DND-41 (cell line): ENCODE measurements at regions not wholly inside any gene's neighbourhood (a gene's known extent, or its start where the extent isn't known, plus 50 kb on each side); places are given as distances from the start of the nearest gene placed in this dataset.

Experiments used
- ATAC-seq: fragments of 200-7000 bp; cut with Tn5 transposase; 3 replicates; pipeline ENCODE4 v1.9.1; 2021; ENCODE audit warnings: low read depth; ENCODE audit not compliant: insufficient read depth
- DNase-seq: peaks from one replicate; pipeline ENCODE4 v3.0.0-alpha.2; 2020
- H2AFZ ChIP-seq: 2 replicates; pipeline ENCODE4 v1.6.0; 2012; ENCODE audit warnings: low read depth, low read length
- H3K27ac ChIP-seq: 2 replicates; pipeline ENCODE4 v1.5.1; 2012; ENCODE audit warnings: low read length, inconsistent platforms
- H3K27me3 ChIP-seq: fragments of 200-600 bp; sonication (generic); 2 replicates; pipeline ENCODE4 v1.6.0; 2012; ENCODE audit warnings: low read length, mild to moderate bottlenecking, inconsistent platforms; ENCODE audit not compliant: insufficient read depth, poor library complexity
- H3K36me3 ChIP-seq: 2 replicates; pipeline ENCODE4 v1.5.1; 2012; ENCODE audit warnings: low read length, inconsistent platforms; ENCODE audit not compliant: insufficient read depth
- H3K4me1 ChIP-seq: 2 replicates; pipeline ENCODE4 v1.5.1; 2012; ENCODE audit warnings: mild to moderate bottlenecking, low read length; ENCODE audit not compliant: insufficient read depth
- H3K4me2 ChIP-seq: 2 replicates; pipeline ENCODE4 v1.6.0; 2012; ENCODE audit warnings: mild to moderate bottlenecking, moderate library complexity, low read length, inconsistent platforms; ENCODE audit not compliant: insufficient read depth
- H3K4me3 ChIP-seq, 2 experiments: fragments of 200-600 bp in 1 of 2; shearing (Covaris generic) in 1 of 2; 2 replicates each; pipeline ENCODE4 v1.5.1; 2012 to 2016; ENCODE audit warnings: inconsistent platforms in 2 of 2, low read length in 2 of 2, mild to moderate bottlenecking in 2 of 2, low read depth in 1 of 2, moderate library complexity in 1 of 2
- H3K79me2 ChIP-seq: 2 replicates; pipeline ENCODE4 v1.6.0; 2012; ENCODE audit warnings: low read length, inconsistent platforms; ENCODE audit not compliant: insufficient read depth
- H3K9ac ChIP-seq: 2 replicates; pipeline ENCODE4 v1.6.0; 2012; ENCODE audit warnings: low read depth, mild to moderate bottlenecking, inconsistent platforms, low read length, moderate library complexity
- H3K9me3 ChIP-seq: 2 replicates; pipeline ENCODE4 v1.5.1; 2012; ENCODE audit warnings: low read length, moderate library complexity, mild to moderate bottlenecking, inconsistent platforms; ENCODE audit not compliant: insufficient read depth, severe bottlenecking
- H4K20me1 ChIP-seq: 2 replicates; pipeline ENCODE4 v1.6.0; 2012; ENCODE audit warnings: low read length; ENCODE audit not compliant: insufficient read depth
- EZH2 ChIP-seq: IDR thresholded peaks from 3 replicates; pipeline ENCODE4 v1.6.1; 2012; ENCODE audit warnings: borderline replicate concordance, low read depth, mild to moderate bottlenecking, moderate library complexity, low read length, inconsistent platforms; ENCODE audit not compliant: severe bottlenecking
- TF ChIP-seq, protein P1 (sequence below): IDR thresholded peaks from 2 replicates; pipeline ENCODE4 v1.5.1; 2012; ENCODE audit warnings: borderline replicate concordance, low read length, moderate library complexity, mild to moderate bottlenecking; ENCODE audit not compliant: poor library complexity, severe bottlenecking; ENCODE audit errors: extremely low read depth

- DNase-seq (no peak), ATAC-seq (no peak)
- no peak overlapping the region for H2AFZ ChIP-seq
- no peaks in the 10 kb centered on the region for H3K79me2 ChIP-seq
- H3K4me1 ChIP-seq: no peaks in the 10 kb centered on the region
- H3K4me2 ChIP-seq: no peak overlapping the region
- H3K9me3 ChIP-seq: peaks cover 17% of the 10 kb centered on the region
- H3K27me3 ChIP-seq: no peaks in the 10 kb centered on the region
- no peaks in the 10 kb centered on the region for H4K20me1 ChIP-seq
- no peak for TF ChIP-seq EZH2
- no peaks in the 10 kb centered on the region for H3K36me3 ChIP-seq
- H3K4me3 ChIP-seq: no peak overlapping the region
- H3K27ac ChIP-seq: no peak overlapping the region
- H3K9ac ChIP-seq: no peak overlapping the region
These were observed 438.2 kb upstream of the PROK2 start for GRCh38 chr3:72223116-72223515.

DNA sequence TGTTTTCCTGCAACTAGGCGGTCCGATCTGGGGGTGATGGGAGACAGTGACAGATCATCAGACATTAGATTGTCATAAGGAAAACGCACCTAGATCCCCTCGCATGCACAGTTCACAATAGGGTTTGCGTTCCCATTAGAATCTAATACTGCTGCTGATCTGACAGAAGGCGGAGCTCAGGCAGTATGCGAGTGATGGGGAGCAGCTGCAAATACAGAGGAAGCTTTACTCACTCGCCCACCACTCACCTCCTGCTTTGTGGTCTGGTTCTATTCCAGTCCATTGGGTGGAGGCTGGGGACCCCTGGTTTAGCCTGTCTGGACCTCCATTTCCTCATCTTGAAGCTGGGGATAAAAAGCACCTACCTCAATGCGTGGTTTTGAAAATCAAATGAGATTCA, 437.5 kb upstream of the PROK2 start:
- Histone ChIP-seq H3K27ac (no peak overlapping the region), H3K4me3 (no peak overlapping the region), H3K9ac (no peak overlapping the region), H3K27me3 (no peaks in the 10 kb centered on the region), H2AFZ (no peak overlapping the region), H3K36me3 (no peaks in the 10 kb centered on the region), H3K4me1 (no peaks in the 10 kb centered on the region), H3K9me3 (peaks cover 17% of the 10 kb centered on the region), H4K20me1 (no peaks in the 10 kb centered on the region), H3K79me2 (no peaks in the 10 kb centered on the region), H3K4me2 (no peak overlapping the region)
- ATAC-seq (no peak), DNase-seq (no peak)
- no peak for TF ChIP-seq EZH2
- TF ChIP-seq, protein P1, sequence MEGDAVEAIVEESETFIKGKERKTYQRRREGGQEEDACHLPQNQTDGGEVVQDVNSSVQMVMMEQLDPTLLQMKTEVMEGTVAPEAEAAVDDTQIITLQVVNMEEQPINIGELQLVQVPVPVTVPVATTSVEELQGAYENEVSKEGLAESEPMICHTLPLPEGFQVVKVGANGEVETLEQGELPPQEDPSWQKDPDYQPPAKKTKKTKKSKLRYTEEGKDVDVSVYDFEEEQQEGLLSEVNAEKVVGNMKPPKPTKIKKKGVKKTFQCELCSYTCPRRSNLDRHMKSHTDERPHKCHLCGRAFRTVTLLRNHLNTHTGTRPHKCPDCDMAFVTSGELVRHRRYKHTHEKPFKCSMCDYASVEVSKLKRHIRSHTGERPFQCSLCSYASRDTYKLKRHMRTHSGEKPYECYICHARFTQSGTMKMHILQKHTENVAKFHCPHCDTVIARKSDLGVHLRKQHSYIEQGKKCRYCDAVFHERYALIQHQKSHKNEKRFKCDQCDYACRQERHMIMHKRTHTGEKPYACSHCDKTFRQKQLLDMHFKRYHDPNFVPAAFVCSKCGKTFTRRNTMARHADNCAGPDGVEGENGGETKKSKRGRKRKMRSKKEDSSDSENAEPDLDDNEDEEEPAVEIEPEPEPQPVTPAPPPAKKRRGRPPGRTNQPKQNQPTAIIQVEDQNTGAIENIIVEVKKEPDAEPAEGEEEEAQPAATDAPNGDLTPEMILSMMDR: no peak

- Histone ChIP-seq H3K27me3 (no peaks in the 10 kb centered on the region), H3K79me2 (no peaks in the 10 kb centered on the region), H3K9me3 (peaks cover 13% of the 10 kb centered on the region), H3K4me2 (no peak overlapping the region), H2AFZ (no peak overlapping the region), H3K9ac (no peak overlapping the region), H3K4me3 (no peak overlapping the region), H3K4me1 (no peaks in the 10 kb centered on the region), H3K36me3 (no peaks in the 10 kb centered on the region), H3K27ac (no peak overlapping the region), H4K20me1 (no peaks in the 10 kb centered on the region)
- no peak for ATAC-seq
- DNase-seq: no peak
- no peak for TF ChIP-seq EZH2
- TF ChIP-seq, protein P1: no peak
These were observed 436.0 kb upstream of the PROK2 start for GRCh38 chr3:72220946-72221345.

- Histone ChIP-seq H3K36me3 (no peaks in the 10 kb centered on the region), H3K27me3 (no peaks in the 10 kb centered on the region), H3K27ac (no peak overlapping the region), H3K4me2 (no peak overlapping the region), H3K4me3 (no peak overlapping the region), H3K9ac (no peak overlapping the region), H3K79me2 (no peaks in the 10 kb centered on the region), H2AFZ (no peak overlapping the region), H3K4me1 (no peaks in the 10 kb centered on the region), H4K20me1 (no peaks in the 10 kb centered on the region), H3K9me3 (peaks cover 5% of the 10 kb centered on the region)
- TF ChIP-seq, protein P1: no peak
- no peak for TF ChIP-seq EZH2
- no peak for DNase-seq
- no peak for ATAC-seq
These were observed 434.8 kb upstream of the PROK2 start for GRCh38 chr3:72219752-72220151.
